ENCODE measurements at regions not wholly inside any gene's neighbourhood (a gene's known extent, or its start where the extent isn't known, plus 50 kb on each side); places are given as distances from the start of the nearest gene placed in this dataset.

- Histone ChIP-seq H3K9me3 (no peaks in the 10 kb centered on the region), H3K27me3 (replicated peaks; ENCODE audit: insufficient read depth) (no peaks in the 10 kb centered on the region), H3K27ac (no peak overlapping the region), H3K4me3 (no peak overlapping the region), H3K4me1 (replicated peaks) (no peaks in the 10 kb centered on the region), H3K36me3 (no peaks in the 10 kb centered on the region)
- WGBS = 86% methylated on average over 6 of the region's 6 CpGs
- DNase-seq (ENCODE audit: low spot score) = no peak
- intact Hi-C loops (cut with DNase I) = no loop called here
- TF ChIP-seq POLR2AphosphoS5 (IDR thresholded peaks at IDR 0.05) (no peak), CTCF (IDR thresholded peaks at IDR 0.05) (no peak), POLR2A (IDR thresholded peaks at IDR 0.05) (no peak)
Observed at GRCh38 chr14:100671386-100671901, 55.2 kb upstream of the DLK1 start.

- Histone ChIP-seq H3K27me3 (replicated peaks; ENCODE audit: insufficient read depth) (no peaks in the 10 kb centered on the region), H3K36me3 (no peaks in the 10 kb centered on the region), H3K4me1 (replicated peaks) (no peaks in the 10 kb centered on the region), H3K4me3 (no peak overlapping the region), H3K27ac (no peak overlapping the region), H3K9me3 (no peaks in the 10 kb centered on the region)
- intact Hi-C loops (cut with DNase I) = no loop called here
- no peak for TF ChIP-seq POLR2A (IDR thresholded peaks at IDR 0.05)
- TF ChIP-seq CTCF (IDR thresholded peaks at IDR 0.05) = no peak
- TF ChIP-seq POLR2AphosphoS5 (IDR thresholded peaks at IDR 0.05) = no peak
- 91% methylated on average over 5 of the region's 5 CpGs for whole genome bisulfite sequencing
- DNase-seq (ENCODE audit: low spot score) = no peak
Observed at GRCh38 chr14:100671906-100672305, 54.8 kb upstream of the DLK1 start.

- peak overlapping the region in 1 of 2 donors; percentile 12 for H3K27ac ChIP-seq
- peak; percentile 83 for DNase-seq (ENCODE audit: low spot score)
- H3K36me3 ChIP-seq = no peaks in the 10 kb centered on the region
- no peaks in the 10 kb centered on the region for H3K27me3 ChIP-seq (replicated peaks; ENCODE audit: insufficient read depth)
- intact Hi-C loops (cut with DNase I) = no loop called here
- no peak for TF ChIP-seq CTCF (IDR thresholded peaks at IDR 0.05)
- TF ChIP-seq POLR2AphosphoS5 (IDR thresholded peaks at IDR 0.05) = peak; percentile 75
- TF ChIP-seq POLR2A (IDR thresholded peaks at IDR 0.05) = peak; percentile 11
- WGBS = 45% methylated on average over 22 of the region's 22 CpGs
- no peaks in the 10 kb centered on the region for H3K9me3 ChIP-seq
- H3K4me1 ChIP-seq (replicated peaks) = peaks cover 5% of the 10 kb centered on the region
- no peak overlapping the region for H3K4me3 ChIP-seq
Observed at GRCh38 chr14:100673085-100673806, 53.4 kb upstream of the DLK1 start.

- no peaks in the 10 kb centered on the region for H3K36me3 ChIP-seq
- intact Hi-C loops (cut with DNase I) = no loop called here
- TF ChIP-seq POLR2AphosphoS5 (IDR thresholded peaks at IDR 0.05) (no peak), POLR2A (IDR thresholded peaks at IDR 0.05) (no peak), CTCF (IDR thresholded peaks at IDR 0.05) (no peak)
- no peaks in the 10 kb centered on the region for H3K9me3 ChIP-seq
- H3K27me3 ChIP-seq (replicated peaks; ENCODE audit: insufficient read depth) = no peaks in the 10 kb centered on the region
- 78% methylated on average over 3 of the region's 3 CpGs for WGBS
- no peak overlapping the region for H3K4me3 ChIP-seq
- DNase-seq (ENCODE audit: low spot score) = no peak
- H3K27ac ChIP-seq = no peak overlapping the region
- H3K4me1 ChIP-seq (replicated peaks) = peaks cover 5% of the 10 kb centered on the region
Observed at GRCh38 chr14:100673807-100674154, 52.9 kb upstream of the DLK1 start.

- 94% methylated on average over 5 of the region's 5 CpGs for WGBS
- H3K27ac ChIP-seq = no peak overlapping the region
- no peak for DNase-seq (ENCODE audit: low spot score)
- intact Hi-C loops (cut with DNase I) = no loop called here
- no peaks in the 10 kb centered on the region for H3K9me3 ChIP-seq
- no peaks in the 10 kb centered on the region for H3K36me3 ChIP-seq
- no peaks in the 10 kb centered on the region for H3K27me3 ChIP-seq (replicated peaks; ENCODE audit: insufficient read depth)
- peaks cover 5% of the 10 kb centered on the region for H3K4me1 ChIP-seq (replicated peaks)
- no peak overlapping the region for H3K4me3 ChIP-seq
- TF ChIP-seq POLR2A (IDR thresholded peaks at IDR 0.05) = no peak
- TF ChIP-seq POLR2AphosphoS5 (IDR thresholded peaks at IDR 0.05) = no peak
- TF ChIP-seq CTCF (IDR thresholded peaks at IDR 0.05) = no peak
Observed at GRCh38 chr14:100674428-100674827, 52.3 kb upstream of the DLK1 start.

All from prostate gland (tissue), 2 donors.